ENCODE measurements at regions not wholly inside any gene's neighbourhood (a gene's known extent, or its start where the extent isn't known, plus 50 kb on each side); places are given as distances from the start of the nearest gene placed in this dataset.

DNA sequence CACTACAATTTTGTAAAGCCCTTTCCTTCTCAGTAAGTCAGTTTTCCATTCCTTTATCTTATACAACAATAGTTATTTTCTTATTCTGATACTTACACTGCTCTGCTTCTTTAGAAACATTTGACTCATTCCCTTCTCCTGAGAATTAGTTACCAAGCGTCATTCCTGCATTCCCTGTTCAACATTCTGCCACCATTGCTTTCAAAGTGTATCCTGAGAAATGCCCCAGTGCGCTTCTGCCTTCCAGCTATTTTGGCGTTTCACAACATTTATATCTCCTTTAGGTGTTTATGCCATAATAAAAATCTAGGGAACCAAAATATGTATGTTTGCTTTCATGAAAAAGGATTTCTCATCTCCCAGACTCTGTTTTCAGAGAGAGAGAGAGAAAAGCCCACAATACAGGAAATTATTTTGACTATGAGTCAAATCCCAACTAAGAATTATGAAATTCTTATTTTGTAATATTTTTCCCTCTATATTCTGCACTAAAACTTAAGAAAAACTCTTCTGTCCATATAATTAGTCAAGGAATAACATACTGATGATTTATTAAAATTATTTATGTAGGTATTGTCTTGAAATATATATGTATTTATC, 118.2 kb upstream of the RAP2B start:
- Histone ChIP-seq H3K27ac (no peak overlapping the region), H3K36me3 (no peaks in the 10 kb centered on the region), H3K9me3 (no peaks in the 10 kb centered on the region), H3K4me1 (peaks cover 0 to 4% of the 10 kb centered on the region in 2 donors), H3K4me3 (no peak overlapping the region), H3K27me3 (no peaks in the 10 kb centered on the region)
- no peak for DNase-seq (ENCODE audit: low spot score)
- TF ChIP-seq, protein P1, sequence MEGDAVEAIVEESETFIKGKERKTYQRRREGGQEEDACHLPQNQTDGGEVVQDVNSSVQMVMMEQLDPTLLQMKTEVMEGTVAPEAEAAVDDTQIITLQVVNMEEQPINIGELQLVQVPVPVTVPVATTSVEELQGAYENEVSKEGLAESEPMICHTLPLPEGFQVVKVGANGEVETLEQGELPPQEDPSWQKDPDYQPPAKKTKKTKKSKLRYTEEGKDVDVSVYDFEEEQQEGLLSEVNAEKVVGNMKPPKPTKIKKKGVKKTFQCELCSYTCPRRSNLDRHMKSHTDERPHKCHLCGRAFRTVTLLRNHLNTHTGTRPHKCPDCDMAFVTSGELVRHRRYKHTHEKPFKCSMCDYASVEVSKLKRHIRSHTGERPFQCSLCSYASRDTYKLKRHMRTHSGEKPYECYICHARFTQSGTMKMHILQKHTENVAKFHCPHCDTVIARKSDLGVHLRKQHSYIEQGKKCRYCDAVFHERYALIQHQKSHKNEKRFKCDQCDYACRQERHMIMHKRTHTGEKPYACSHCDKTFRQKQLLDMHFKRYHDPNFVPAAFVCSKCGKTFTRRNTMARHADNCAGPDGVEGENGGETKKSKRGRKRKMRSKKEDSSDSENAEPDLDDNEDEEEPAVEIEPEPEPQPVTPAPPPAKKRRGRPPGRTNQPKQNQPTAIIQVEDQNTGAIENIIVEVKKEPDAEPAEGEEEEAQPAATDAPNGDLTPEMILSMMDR (IDR thresholded peaks at IDR 0.05), result no peak

DNA sequence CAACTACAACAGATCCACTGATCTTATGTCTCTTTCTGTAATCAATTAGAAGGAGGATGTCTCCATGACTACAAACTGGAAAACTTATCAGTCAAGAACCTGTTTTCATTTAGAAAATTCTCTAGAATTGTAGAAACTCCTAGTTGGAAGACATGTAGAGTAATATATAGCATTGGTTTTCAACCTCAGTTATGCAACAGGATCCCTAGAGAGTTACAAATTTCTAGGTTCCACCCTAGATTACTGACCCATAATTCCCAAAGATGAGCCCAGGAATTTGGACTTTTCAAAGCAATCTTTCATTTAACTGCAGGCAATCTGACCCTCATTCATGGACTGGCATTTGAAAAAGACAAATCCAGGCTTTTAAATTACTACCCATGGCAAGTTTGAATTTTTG, 116.9 kb upstream of the RAP2B start:
- DNase-seq (ENCODE audit: low spot score), result no peak
- no peaks in the 10 kb centered on the region for H3K9me3 ChIP-seq
- H3K27ac ChIP-seq, result no peak overlapping the region
- H3K36me3 ChIP-seq, result no peaks in the 10 kb centered on the region
- no peaks in the 10 kb centered on the region for H3K27me3 ChIP-seq
- TF ChIP-seq, protein P1 (IDR thresholded peaks at IDR 0.05), result no peak
- H3K4me1 ChIP-seq, result peaks cover 0 to 4% of the 10 kb centered on the region in 2 donors
- H3K4me3 ChIP-seq, result no peak overlapping the region

DNA sequence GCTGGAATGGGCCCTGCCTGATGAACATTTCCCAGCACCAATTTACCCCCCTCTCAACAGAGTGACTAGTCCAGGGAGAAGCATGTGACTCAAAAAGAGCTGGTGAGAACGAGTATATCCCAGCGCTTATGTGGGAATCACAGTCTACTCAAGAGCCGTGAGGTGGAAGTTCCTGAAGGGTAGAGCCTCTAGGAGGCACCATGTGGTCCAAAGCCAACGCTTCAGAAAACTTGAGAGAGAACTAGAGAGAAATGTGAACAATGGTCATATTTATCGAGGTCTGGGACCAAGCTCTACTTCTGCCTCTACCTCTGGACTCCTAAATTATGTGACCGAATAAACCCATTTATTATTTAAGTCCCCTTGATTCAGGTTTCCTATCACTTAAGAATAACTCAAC, 111.0 kb upstream of the RAP2B start:
- no peaks in the 10 kb centered on the region for H3K4me1 ChIP-seq
- no peak for DNase-seq (ENCODE audit: low spot score)
- H3K9me3 ChIP-seq, result no peaks in the 10 kb centered on the region
- no peak overlapping the region for H3K27ac ChIP-seq
- H3K4me3 ChIP-seq, result no peak overlapping the region
- no peaks in the 10 kb centered on the region for H3K36me3 ChIP-seq
- TF ChIP-seq, protein P1 (IDR thresholded peaks at IDR 0.05), result no peak
- H3K27me3 ChIP-seq, result no peaks in the 10 kb centered on the region

DNA sequence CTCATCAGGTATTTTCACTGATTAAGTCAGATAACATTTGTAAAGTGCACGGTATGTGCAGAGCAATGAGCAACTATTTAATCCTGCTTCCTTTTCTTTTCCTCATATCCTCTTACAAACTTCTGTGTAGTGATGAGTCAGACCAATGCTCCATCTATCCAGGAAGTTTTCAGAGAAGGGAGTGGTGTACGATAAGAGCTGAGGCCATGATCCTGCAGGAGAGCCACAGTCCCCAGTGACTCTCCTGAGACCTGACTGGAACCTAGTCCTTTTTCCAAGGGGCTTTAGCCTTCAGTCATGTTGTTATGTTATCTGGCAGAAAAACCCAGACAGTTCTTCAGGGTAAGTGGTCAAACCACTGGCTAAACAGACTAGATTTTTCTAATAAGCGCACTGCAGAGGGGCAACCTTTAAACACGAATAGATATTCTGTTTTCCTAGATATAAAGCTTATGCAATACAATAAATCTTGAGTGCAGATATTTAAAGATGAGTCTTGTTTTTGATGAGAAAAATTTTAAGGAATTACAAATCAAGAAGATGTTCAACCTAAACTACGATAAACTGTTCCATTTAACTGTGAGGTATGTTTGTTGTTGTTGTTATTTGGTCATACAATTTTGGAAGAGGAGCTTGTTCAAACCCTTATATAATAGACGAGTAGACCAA, 110.5 kb upstream of the RAP2B start:
- H3K4me1 ChIP-seq, result no peaks in the 10 kb centered on the region
- TF ChIP-seq, protein P1 (IDR thresholded peaks at IDR 0.05), result no peak
- no peaks in the 10 kb centered on the region for H3K27me3 ChIP-seq
- no peaks in the 10 kb centered on the region for H3K36me3 ChIP-seq
- H3K27ac ChIP-seq, result peak overlapping the region in 1 of 2 donors; percentile 50
- H3K9me3 ChIP-seq, result no peaks in the 10 kb centered on the region
- DNase-seq (ENCODE audit: low spot score), result no peak
- H3K4me3 ChIP-seq, result no peak overlapping the region

DNA sequence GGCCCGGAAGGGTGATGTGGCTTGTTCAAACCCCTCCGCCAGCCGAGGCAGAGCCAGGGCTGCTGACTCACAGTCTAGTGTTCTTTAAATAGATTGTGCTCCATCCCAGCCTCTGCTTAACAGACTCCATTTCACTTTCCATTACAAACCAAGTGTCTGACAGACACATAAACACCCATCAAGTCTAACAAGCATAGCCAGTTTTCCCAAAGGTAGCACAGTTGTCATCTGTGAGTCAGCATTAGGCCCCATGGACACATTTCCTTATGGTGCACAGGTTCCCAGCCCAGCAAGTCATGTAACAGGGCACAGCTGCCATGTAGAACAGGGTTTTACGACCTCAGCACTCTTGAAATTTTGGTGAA, 109.9 kb upstream of the RAP2B start:
- peak overlapping the region in 1 of 2 donors; percentile 50 for H3K27ac ChIP-seq
- TF ChIP-seq, protein P1 (IDR thresholded peaks at IDR 0.05), result no peak

DNA sequence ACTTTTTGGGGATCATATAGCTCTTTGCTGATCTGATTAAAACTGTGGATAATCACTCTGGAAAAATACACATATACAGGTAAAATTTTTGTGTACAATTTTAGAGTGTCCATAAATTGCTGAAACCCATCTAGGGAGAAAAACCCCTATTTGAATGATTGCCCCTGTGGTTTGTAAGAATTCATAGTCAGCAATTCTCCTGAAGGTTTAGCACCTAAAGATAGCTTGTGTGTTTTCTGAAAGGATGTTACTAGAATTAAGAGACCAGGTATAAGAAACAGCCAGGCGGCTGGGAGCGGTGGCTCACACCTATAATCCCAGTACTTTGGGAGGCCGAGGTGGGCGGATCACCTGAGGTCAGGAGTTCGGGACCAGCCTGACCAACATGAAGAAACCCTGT, 106.8 kb upstream of the RAP2B start:
- DNase-seq (ENCODE audit: low spot score), result no peak
- H3K4me3 ChIP-seq, result no peak overlapping the region
- TF ChIP-seq, protein P1 (IDR thresholded peaks at IDR 0.05), result no peak
- H3K36me3 ChIP-seq, result no peaks in the 10 kb centered on the region
- no peaks in the 10 kb centered on the region for H3K9me3 ChIP-seq
- no peak overlapping the region for H3K27ac ChIP-seq
- H3K27me3 ChIP-seq, result no peaks in the 10 kb centered on the region
- no peaks in the 10 kb centered on the region for H3K4me1 ChIP-seq

More for the DNA sequence above, 109.9 kb upstream of the RAP2B start:
- DNase-seq (ENCODE audit: low spot score), result peak; percentile 70
- Histone ChIP-seq H3K36me3 (no peaks in the 10 kb centered on the region), H3K4me1 (no peaks in the 10 kb centered on the region), H3K9me3 (no peaks in the 10 kb centered on the region), H3K4me3 (no peak overlapping the region), H3K27me3 (no peaks in the 10 kb centered on the region)

Data from right atrium auricular region (tissue), 2 donors.